KMS-11 (cell line): ENCODE measurements at regions not wholly inside any gene's neighbourhood (a gene's known extent, or its start where the extent isn't known, plus 50 kb on each side); places are given as distances from the start of the nearest gene placed in this dataset.

Experiments used
- H2AFZ ChIP-seq: fragments of 200-600 bp; sonication (generic); 2 replicates; pipeline ENCODE4 v1.6.1; 2016; ENCODE audit warnings: antibody characterized with exemption, mixed run types, low read depth
- H3K27ac ChIP-seq: fragments of 200-600 bp; sonication (generic); 2 replicates; pipeline ENCODE4 v1.6.1; 2016; ENCODE audit warnings: mild to moderate bottlenecking, mixed run types
- H3K27me3 ChIP-seq: fragments of 200-600 bp; sonication (generic); 2 replicates; pipeline ENCODE4 v1.6.1; 2017; ENCODE audit warnings: mild to moderate bottlenecking, low read depth, mixed run types, moderate library complexity; ENCODE audit not compliant: insufficient read depth
- H3K36me3 ChIP-seq: fragments of 200-600 bp; sonication (generic); 2 replicates; pipeline ENCODE4 v1.6.1; 2017; ENCODE audit warnings: mild to moderate bottlenecking, mixed run types; ENCODE audit not compliant: insufficient read depth
- H3K4me1 ChIP-seq: fragments of 200-600 bp; sonication (generic); 2 replicates; pipeline ENCODE4 v1.6.1; 2016; ENCODE audit warnings: mild to moderate bottlenecking, low read depth, mixed run types; ENCODE audit not compliant: poor library complexity, severe bottlenecking
- H3K4me2 ChIP-seq: fragments of 200-600 bp; sonication (generic); 2 replicates; pipeline ENCODE4 v1.7.0; 2016; ENCODE audit warnings: mild to moderate bottlenecking, mixed run types
- H3K4me3 ChIP-seq: fragments of 200-600 bp; sonication (generic); IDR thresholded peaks from 2 replicates; pipeline ENCODE4 v1.6.1; 2017; ENCODE audit warnings: low read depth, low read length, mixed read lengths; ENCODE audit not compliant: insufficient read depth
- H3K79me2 ChIP-seq: fragments of 200-600 bp; sonication (generic); 2 replicates; pipeline ENCODE4 v1.6.1; 2016; ENCODE audit warnings: low read depth, mixed run types; ENCODE audit not compliant: insufficient read depth
- H3K9ac ChIP-seq: fragments of 200-600 bp; sonication (generic); 2 replicates; pipeline ENCODE4 v1.6.1; 2016; ENCODE audit warnings: mild to moderate bottlenecking, mixed run types
- H4K20me1 ChIP-seq: fragments of 200-600 bp; sonication (generic); 2 replicates; pipeline ENCODE4 v1.6.1; 2016; ENCODE audit warnings: mild to moderate bottlenecking, mixed run types; ENCODE audit not compliant: insufficient read depth
- CTCF ChIP-seq: fragments of 200-600 bp; sonication (generic); conservative IDR thresholded peaks from 2 replicates; pipeline ENCODE4 v1.6.1; 2017; ENCODE audit warnings: low read depth, mild to moderate bottlenecking, antibody characterized with exemption, low read length, moderate library complexity, mixed read lengths

GRCh38 chr16:64864232-64864809 lies 257.5 kb downstream of the CDH11 start:
- no peak for TF ChIP-seq CTCF
- H3K27ac ChIP-seq = no peak overlapping the region

GRCh38 chr16:64858076-64858475 lies 263.8 kb downstream of the CDH11 start:
- H2AFZ ChIP-seq = no peak overlapping the region
- H3K27me3 ChIP-seq = no peaks in the 10 kb centered on the region
- H3K4me1 ChIP-seq = no peaks in the 10 kb centered on the region
- no peaks in the 10 kb centered on the region for H4K20me1 ChIP-seq
- no peak for TF ChIP-seq CTCF
- H3K9ac ChIP-seq = no peak overlapping the region
- H3K79me2 ChIP-seq = no peaks in the 10 kb centered on the region
- no peak overlapping the region for H3K4me3 ChIP-seq
- H3K4me2 ChIP-seq = no peak overlapping the region
- H3K36me3 ChIP-seq = no peaks in the 10 kb centered on the region
- H3K27ac ChIP-seq = no peak overlapping the region

More at GRCh38 chr16:64864232-64864809, 257.5 kb downstream of the CDH11 start:
- H3K4me1 ChIP-seq = no peaks in the 10 kb centered on the region
- H3K9ac ChIP-seq = no peak overlapping the region
- no peaks in the 10 kb centered on the region for H4K20me1 ChIP-seq
- no peak overlapping the region for H2AFZ ChIP-seq
- H3K79me2 ChIP-seq = no peaks in the 10 kb centered on the region
- no peak overlapping the region for H3K4me2 ChIP-seq
- H3K27me3 ChIP-seq = no peaks in the 10 kb centered on the region
- H3K36me3 ChIP-seq = no peaks in the 10 kb centered on the region
- no peak overlapping the region for H3K4me3 ChIP-seq

DNA sequence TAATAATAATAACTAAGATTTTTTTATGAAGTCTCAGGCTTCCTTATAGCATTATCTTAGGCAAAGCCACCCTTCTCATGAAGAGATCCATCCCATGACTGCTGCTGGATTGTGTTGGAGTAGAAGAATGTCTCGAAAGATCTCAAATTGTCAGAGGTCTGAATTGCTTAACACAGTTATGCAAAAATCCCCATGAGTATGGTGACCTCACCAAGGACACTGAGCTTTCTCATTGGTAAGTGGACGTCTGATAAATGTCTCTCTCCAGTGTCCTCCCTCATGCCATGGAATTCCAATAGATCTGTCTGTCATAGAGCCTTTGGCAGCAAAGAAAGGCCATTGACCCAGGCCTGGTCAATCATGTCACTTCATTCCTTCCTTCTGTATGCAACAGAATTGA lies 264.5 kb downstream of the CDH11 start:
- Histone ChIP-seq H4K20me1 (no peaks in the 10 kb centered on the region), H3K4me3 (no peak overlapping the region), H3K4me1 (no peaks in the 10 kb centered on the region), H3K27ac (no peak overlapping the region), H3K36me3 (no peaks in the 10 kb centered on the region), H3K27me3 (no peaks in the 10 kb centered on the region), H3K9ac (no peak overlapping the region), H3K79me2 (no peaks in the 10 kb centered on the region), H2AFZ (no peak overlapping the region), H3K4me2 (no peak overlapping the region)
- no peak for TF ChIP-seq CTCF

- no peaks in the 10 kb centered on the region for H3K36me3 ChIP-seq
- TF ChIP-seq CTCF = no peak
- H3K79me2 ChIP-seq = no peaks in the 10 kb centered on the region
- H3K9ac ChIP-seq = no peak overlapping the region
- no peak overlapping the region for H3K4me2 ChIP-seq
- H3K27ac ChIP-seq = no peak overlapping the region
- H2AFZ ChIP-seq = no peak overlapping the region
- H3K4me3 ChIP-seq = no peak overlapping the region
- H4K20me1 ChIP-seq = no peaks in the 10 kb centered on the region
- no peaks in the 10 kb centered on the region for H3K4me1 ChIP-seq
- H3K27me3 ChIP-seq = no peaks in the 10 kb centered on the region
Observed at GRCh38 chr16:64853551-64853950, 268.3 kb downstream of the CDH11 start.
